Activated T-cell treated with anti-CD3 and anti-CD28 coated beads, Interleukin-2, amount 50 U/mL, for 4 hours (primary cell): ENCODE measurements at regions not wholly inside any gene's neighbourhood (a gene's known extent, or its start where the extent isn't known, plus 50 kb on each side); places are given as distances from the start of the nearest gene placed in this dataset.

ENCODE experiments used
- ATAC-seq, 2 donors: fragments of 200-7000 bp; cut with Tn5 transposase; one replicate each; pipeline ENCODE4 v1.10.0; 2021
- DNase-seq: peaks from one replicate; pipeline ENCODE4 v3.0.0-alpha.2; 2020
- H3K27me3 Mint-ChIP-seq: one replicate; pipeline ENCODE4 v1.8.0; 2021; ENCODE audit warnings: low read depth, mixed read lengths
- H3K36me3 Mint-ChIP-seq: one replicate; pipeline ENCODE4 v1.8.0; 2022; ENCODE audit warnings: mixed read lengths; ENCODE audit not compliant: insufficient read depth
- H3K4me1 Mint-ChIP-seq: one replicate; pipeline ENCODE4 v1.8.0; 2021; ENCODE audit warnings: low read depth, mixed read lengths
- H3K4me3 Mint-ChIP-seq: one replicate; pipeline ENCODE4 v1.8.0; 2021; ENCODE audit warnings: mild to moderate bottlenecking, moderate library complexity, mixed read lengths
- H3K9me3 Mint-ChIP-seq: one replicate; pipeline ENCODE4 v1.8.0; 2021; ENCODE audit warnings: mixed read lengths

GRCh38 chr1:184141361-184141880 is 89.9 kb downstream of the TSEN15 start:
- ATAC-seq, result no peak
- peaks cover 12% of the 10 kb centered on the region for H3K27me3 Mint-ChIP-seq

GRCh38 chr1:184143449-184143848 is 91.9 kb downstream of the TSEN15 start:
- H3K27me3 Mint-ChIP-seq, result peaks cover 18% of the 10 kb centered on the region
- H3K4me3 Mint-ChIP-seq, result no peak overlapping the region
- no peaks in the 10 kb centered on the region for H3K4me1 Mint-ChIP-seq
- ATAC-seq, result no peak
- DNase-seq, result no peak
- no peaks in the 10 kb centered on the region for H3K36me3 Mint-ChIP-seq
- no peaks in the 10 kb centered on the region for H3K9me3 Mint-ChIP-seq

More at GRCh38 chr1:184141361-184141880, 89.9 kb downstream of the TSEN15 start:
- Mint-ChIP-seq H3K9me3 (peaks cover 7% of the 10 kb centered on the region), H3K36me3 (peaks cover 2% of the 10 kb centered on the region), H3K4me3 (no peak overlapping the region), H3K4me1 (no peaks in the 10 kb centered on the region)
- no peak for DNase-seq

- Mint-ChIP-seq H3K36me3 (no peaks in the 10 kb centered on the region), H3K4me1 (no peaks in the 10 kb centered on the region), H3K4me3 (no peak overlapping the region), H3K27me3 (peaks cover 21% of the 10 kb centered on the region), H3K9me3 (no peaks in the 10 kb centered on the region)
- no peak for ATAC-seq
- no peak for DNase-seq
Measured at GRCh38 chr1:184145083-184145482, 93.6 kb downstream of the TSEN15 start.

- Mint-ChIP-seq H3K27me3 (peaks cover 21% of the 10 kb centered on the region), H3K36me3 (no peaks in the 10 kb centered on the region)
Measured at GRCh38 chr1:184146202-184146601, 94.7 kb downstream of the TSEN15 start.

GRCh38 chr1:184150776-184151531 is 99.4 kb downstream of the TSEN15 start:
- H3K9me3 Mint-ChIP-seq, result no peaks in the 10 kb centered on the region
- no peak for DNase-seq
- peaks cover 37% of the 10 kb centered on the region for H3K27me3 Mint-ChIP-seq

More at GRCh38 chr1:184146202-184146601, 94.7 kb downstream of the TSEN15 start:
- Mint-ChIP-seq H3K9me3 (no peaks in the 10 kb centered on the region), H3K4me1 (no peaks in the 10 kb centered on the region), H3K4me3 (no peak overlapping the region)
- ATAC-seq (no peak), DNase-seq (no peak)

GRCh38 chr1:184152434-184152898 is 100.9 kb downstream of the TSEN15 start:
- no peaks in the 10 kb centered on the region for H3K9me3 Mint-ChIP-seq
- H3K4me3 Mint-ChIP-seq, result peak overlapping the region; percentile 30
- ATAC-seq, result no peak
- peaks cover 15% of the 10 kb centered on the region for H3K4me1 Mint-ChIP-seq
- peaks cover 32% of the 10 kb centered on the region for H3K27me3 Mint-ChIP-seq
- no peak for DNase-seq
- no peaks in the 10 kb centered on the region for H3K36me3 Mint-ChIP-seq

More at GRCh38 chr1:184150776-184151531, 99.4 kb downstream of the TSEN15 start:
- Mint-ChIP-seq H3K4me3 (no peak overlapping the region), H3K4me1 (peaks cover 15% of the 10 kb centered on the region), H3K36me3 (no peaks in the 10 kb centered on the region)
- no peak for ATAC-seq

GRCh38 chr1:184152974-184153373 is 101.4 kb downstream of the TSEN15 start:
- Mint-ChIP-seq H3K4me3 (no peak overlapping the region), H3K27me3 (peaks cover 32% of the 10 kb centered on the region)

GRCh38 chr1:184153731-184154130 is 102.2 kb downstream of the TSEN15 start:
- H3K27me3 Mint-ChIP-seq, result peaks cover 32% of the 10 kb centered on the region
- H3K4me1 Mint-ChIP-seq, result peaks cover 15% of the 10 kb centered on the region
- H3K4me3 Mint-ChIP-seq, result no peak overlapping the region
- H3K36me3 Mint-ChIP-seq, result no peaks in the 10 kb centered on the region
- no peaks in the 10 kb centered on the region for H3K9me3 Mint-ChIP-seq
- ATAC-seq (no peak), DNase-seq (no peak)

More at GRCh38 chr1:184152974-184153373, 101.4 kb downstream of the TSEN15 start:
- H3K36me3 Mint-ChIP-seq, result no peaks in the 10 kb centered on the region
- ATAC-seq (no peak), DNase-seq (no peak)
- no peaks in the 10 kb centered on the region for H3K9me3 Mint-ChIP-seq
- H3K4me1 Mint-ChIP-seq, result peaks cover 15% of the 10 kb centered on the region

- ATAC-seq, result no peak
- no peaks in the 10 kb centered on the region for H3K9me3 Mint-ChIP-seq
- H3K4me1 Mint-ChIP-seq, result peaks cover 19% of the 10 kb centered on the region
- DNase-seq, result no peak
- no peaks in the 10 kb centered on the region for H3K36me3 Mint-ChIP-seq
- H3K27me3 Mint-ChIP-seq, result peaks cover 26% of the 10 kb centered on the region
- H3K4me3 Mint-ChIP-seq, result no peak overlapping the region
Measured at GRCh38 chr1:184156521-184157393, 105.2 kb downstream of the TSEN15 start.

GRCh38 chr1:184157394-184157742 is 105.8 kb downstream of the TSEN15 start:
- ATAC-seq, result no peak
- no peak for DNase-seq
- H3K4me1 Mint-ChIP-seq, result peaks cover 19% of the 10 kb centered on the region
- peaks cover 21% of the 10 kb centered on the region for H3K27me3 Mint-ChIP-seq
- H3K36me3 Mint-ChIP-seq, result no peaks in the 10 kb centered on the region
- H3K4me3 Mint-ChIP-seq, result no peak overlapping the region
- H3K9me3 Mint-ChIP-seq, result no peaks in the 10 kb centered on the region

- ATAC-seq, result no peak
- Mint-ChIP-seq H3K4me1 (peaks cover 7% of the 10 kb centered on the region), H3K36me3 (no peaks in the 10 kb centered on the region), H3K4me3 (no peak overlapping the region), H3K27me3 (peaks cover 5% of the 10 kb centered on the region), H3K9me3 (no peaks in the 10 kb centered on the region)
- DNase-seq, result no peak
Measured at GRCh38 chr1:184158896-184159681, 107.6 kb downstream of the TSEN15 start.

- Mint-ChIP-seq H3K27me3 (peaks cover 2% of the 10 kb centered on the region), H3K4me3 (no peak overlapping the region), H3K9me3 (no peaks in the 10 kb centered on the region), H3K36me3 (no peaks in the 10 kb centered on the region), H3K4me1 (peaks cover 7% of the 10 kb centered on the region)
- DNase-seq, result no peak
- peak; percentile 88 to 93 for ATAC-seq
Measured at GRCh38 chr1:184160236-184160635, 108.7 kb downstream of the TSEN15 start.

- Mint-ChIP-seq H3K4me1 (peaks cover 7% of the 10 kb centered on the region), H3K9me3 (no peaks in the 10 kb centered on the region), H3K36me3 (no peaks in the 10 kb centered on the region), H3K4me3 (no peak overlapping the region), H3K27me3 (peaks cover 2% of the 10 kb centered on the region)
- ATAC-seq (peak; percentile 46 to 66), DNase-seq (no peak)
Measured at GRCh38 chr1:184161071-184161698, 109.7 kb downstream of the TSEN15 start.
